OCI-LY7 (cell line): ENCODE measurements at regions not wholly inside any gene's neighbourhood (a gene's known extent, or its start where the extent isn't known, plus 50 kb on each side); places are given as distances from the start of the nearest gene placed in this dataset.

Experiments
- BruUV-seq: library from RNA; stranded (reverse); fragments of 400-500 nt; replicated peaks from 2 replicates; lab custom pipeline; 2021; lab: Mats Ljungman, UMichigan
- CTCF ChIA-PET: fragments of 300-600 bp; sonication (Branson Sonifier 250); formaldehyde crosslinking; loops from one replicate; lab custom pipeline; 2022; ENCODE audit warnings: antibody characterized with exemption; ENCODE audit not compliant: unreplicated experiment; lab: Charles Lee
- POLR2A ChIA-PET: fragments of 300-600 bp; sonication (Branson Sonifier 250); formaldehyde crosslinking; loops from one replicate; lab custom pipeline; 2022; ENCODE audit warnings: antibody characterized with exemption; lab: Charles Lee
- DNase-seq: peaks from one replicate; pipeline ENCODE4 v3.0.0-alpha.2; 2015; ENCODE audit warnings: low spot score
- H2AFZ ChIP-seq: fragments of 200-600 bp; sonication (generic), shearing (Covaris generic); 2 replicates; pipeline ENCODE4 v1.6.1; 2014; ENCODE audit warnings: mild to moderate bottlenecking, antibody characterized with exemption, low read length, moderate library complexity
- H3K27ac ChIP-seq: fragments of 200-600 bp; sonication (generic); 2 replicates; pipeline ENCODE4 v1.5.1; 2014; ENCODE audit warnings: mixed run types, low read depth, mild to moderate bottlenecking, moderate library complexity, low read length, inconsistent platforms; ENCODE audit not compliant: poor library complexity, severe bottlenecking
- H3K36me3 ChIP-seq: fragments of 200-600 bp; sonication (generic); 2 replicates; pipeline ENCODE4 v1.6.1; 2014; ENCODE audit warnings: mild to moderate bottlenecking, antibody characterized with exemption, low read length, moderate library complexity, mixed read lengths; ENCODE audit not compliant: insufficient read depth
- H3K4me1 ChIP-seq: fragments of 200-600 bp; sonication (generic); 2 replicates; pipeline ENCODE4 v1.5.1; 2014; ENCODE audit warnings: mild to moderate bottlenecking, low read length; ENCODE audit not compliant: insufficient read depth, poor library complexity, severe bottlenecking
- H3K4me2 ChIP-seq: fragments of 200-600 bp; sonication (generic); 2 replicates; pipeline ENCODE4 v1.6.1; 2014; ENCODE audit warnings: mild to moderate bottlenecking, low read length
- H3K4me3 ChIP-seq: fragments of 200-600 bp; sonication (generic); 2 replicates; pipeline ENCODE4 v1.5.1; 2014; ENCODE audit warnings: mild to moderate bottlenecking, low read depth, low read length; ENCODE audit not compliant: poor library complexity, severe bottlenecking
- H3K79me2 ChIP-seq: fragments of 200-600 bp; sonication (generic); 2 replicates; pipeline ENCODE4 v1.6.1; 2016; ENCODE audit warnings: low read depth, mild to moderate bottlenecking, low read length, moderate library complexity, mixed read lengths; ENCODE audit not compliant: insufficient read depth
- H3K9me2 ChIP-seq: fragments of 200-600 bp; sonication (generic); 2 replicates; pipeline ENCODE4 v1.6.1; 2016; ENCODE audit warnings: mild to moderate bottlenecking, low read length, mixed read lengths; ENCODE audit not compliant: insufficient read depth
- H3K9me3 ChIP-seq: fragments of 200-600 bp; sonication (generic); 2 replicates; pipeline ENCODE4 v1.6.1; 2014; ENCODE audit warnings: mild to moderate bottlenecking, mixed run types, low read length, mixed read lengths
- H4K20me1 ChIP-seq: fragments of 200-600 bp; sonication (generic); 2 replicates; pipeline ENCODE4 v1.6.1; 2014; ENCODE audit warnings: mild to moderate bottlenecking, antibody characterized with exemption, low read length, moderate library complexity, mixed read lengths; ENCODE audit not compliant: insufficient read depth
- CTCF ChIP-seq: fragments of 200-600 bp; sonication (generic); conservative IDR thresholded peaks from 2 replicates; pipeline ENCODE4 v1.5.1; 2014; ENCODE audit warnings: mild to moderate bottlenecking, antibody characterized with exemption, low read length, moderate library complexity, mixed read lengths
- EZH2phosphoT487 ChIP-seq: fragments of 200-600 bp; sonication (generic); IDR thresholded peaks from 2 replicates; pipeline ENCODE4 v1.6.1; 2018; ENCODE audit warnings: low read depth, borderline replicate concordance, mild to moderate bottlenecking, mixed run types, antibody characterized with exemption, low read length, moderate library complexity, mixed read lengths
- intact Hi-C: fragments of 100-400 bp; cut with micrococcal nuclease; formaldehyde crosslinking; loops from one replicate; pipeline ENCODE4 v1.10.0; 2022; ENCODE audit not compliant: unreplicated experiment

- Histone ChIP-seq H3K4me2 (no peak overlapping the region), H3K9me2 (no peaks in the 10 kb centered on the region), H3K36me3 (no peaks in the 10 kb centered on the region), H3K9me3 (no peaks in the 10 kb centered on the region), H3K27ac (no peak overlapping the region), H4K20me1 (no peaks in the 10 kb centered on the region), H3K4me1 (no peaks in the 10 kb centered on the region), H2AFZ (no peak overlapping the region), H3K79me2 (no peaks in the 10 kb centered on the region), H3K4me3 (no peak overlapping the region)
- no TSS peak for BruUV-seq
- ChIA-PET CTCF (no interaction called here), POLR2A (no interaction called here)
- intact Hi-C loops = no loop called here
- DNase-seq = no peak
- TF ChIP-seq EZH2phosphoT487 (no peak), CTCF (no peak)
These were observed 127.2 kb upstream of the SLC25A13 start for GRCh38 chr7:96449094-96449493.

- Histone ChIP-seq H3K4me1 (no peaks in the 10 kb centered on the region), H3K36me3 (no peaks in the 10 kb centered on the region), H3K27ac (no peak overlapping the region), H2AFZ (no peak overlapping the region), H3K4me2 (no peak overlapping the region), H4K20me1 (no peaks in the 10 kb centered on the region), H3K9me2 (no peaks in the 10 kb centered on the region), H3K9me3 (no peaks in the 10 kb centered on the region), H3K79me2 (no peaks in the 10 kb centered on the region), H3K4me3 (no peak overlapping the region)
- no peak for TF ChIP-seq CTCF
- POLR2A ChIA-PET = no interaction called here
- BruUV-seq = no TSS peak
- intact Hi-C loops = no loop called here
- DNase-seq = no peak
- CTCF ChIA-PET = no interaction called here
These were observed 125.3 kb upstream of the SLC25A13 start for GRCh38 chr7:96447109-96447645.

GRCh38 chr7:96441436-96442084 is 119.7 kb upstream of the SLC25A13 start:
- DNase-seq = no peak
- no peaks in the 10 kb centered on the region for H3K79me2 ChIP-seq
- POLR2A ChIA-PET = no interaction called here
- intact Hi-C loops = no loop called here
- no peak overlapping the region for H3K4me3 ChIP-seq
- no peak overlapping the region for H2AFZ ChIP-seq
- BruUV-seq = no TSS peak
- no peaks in the 10 kb centered on the region for H3K36me3 ChIP-seq
- no peaks in the 10 kb centered on the region for H3K4me1 ChIP-seq
- no peak overlapping the region for H3K27ac ChIP-seq
- H3K9me2 ChIP-seq = no peaks in the 10 kb centered on the region
- no peaks in the 10 kb centered on the region for H3K9me3 ChIP-seq
- H3K4me2 ChIP-seq = no peak overlapping the region
- TF ChIP-seq CTCF (no peak), EZH2phosphoT487 (no peak)
- H4K20me1 ChIP-seq = no peaks in the 10 kb centered on the region
- CTCF ChIA-PET = no interaction called here
